GM04503 (cell line): ENCODE measurements at regions not wholly inside any gene's neighbourhood (a gene's known extent, or its start where the extent isn't known, plus 50 kb on each side); places are given as distances from the start of the nearest gene placed in this dataset.

Source experiments
- DNase-seq: peaks from one replicate; pipeline ENCODE4 v3.0.0-alpha.2; 2012; ENCODE audit warnings: low read depth

DNA sequence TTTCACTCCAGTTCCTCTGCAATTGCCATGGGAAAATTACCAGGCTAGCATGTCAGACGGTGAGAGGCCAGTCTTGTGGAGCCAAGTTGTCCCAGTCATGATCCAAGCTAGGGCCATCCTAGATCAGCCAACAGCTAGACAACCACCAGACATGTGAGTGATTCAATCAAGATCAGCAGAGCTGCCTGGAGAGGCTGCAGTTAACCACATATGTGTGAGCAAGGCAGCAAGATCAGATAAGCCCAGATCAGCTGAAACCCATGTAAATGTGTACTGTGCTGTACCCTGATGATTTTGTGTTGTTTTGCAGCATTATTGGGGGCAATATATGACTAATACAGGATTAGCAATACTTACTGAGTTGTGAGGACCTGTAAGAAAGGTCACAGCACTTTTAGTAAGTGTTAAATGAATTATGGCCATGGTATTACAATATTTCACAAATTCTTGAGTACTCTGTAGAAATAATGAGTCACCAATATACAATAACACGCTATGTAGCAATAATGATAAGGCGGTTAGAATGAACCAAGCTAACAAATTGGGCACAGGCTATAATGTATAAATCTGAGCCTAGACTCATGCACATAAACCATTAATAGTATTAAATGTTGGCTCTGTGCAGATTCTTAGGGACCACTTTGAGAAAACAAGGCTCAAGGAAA is 91.4 kb downstream of the SUDS3 start:
- DNase-seq: no peak

DNA sequence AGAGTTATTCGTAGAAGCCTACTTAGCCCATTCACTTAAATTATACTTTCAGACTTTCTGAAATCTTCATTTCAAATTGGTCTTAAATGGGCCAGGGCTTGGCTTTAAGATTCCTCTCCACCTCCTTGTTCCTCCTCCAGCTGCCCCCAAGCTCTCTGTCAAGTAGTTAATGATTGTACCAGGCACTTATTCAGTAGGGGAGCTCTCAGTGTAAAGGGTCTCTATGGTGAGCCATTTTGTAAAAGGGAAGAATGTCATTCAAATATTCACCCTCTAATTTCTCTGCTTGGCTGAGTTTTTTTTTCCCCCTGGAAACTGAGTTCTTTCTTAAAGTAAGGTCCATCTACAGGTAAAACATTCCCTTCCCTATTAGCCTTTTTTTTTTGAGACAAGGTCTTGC is 96.6 kb downstream of the SUDS3 start:
- DNase-seq: no peak

DNA sequence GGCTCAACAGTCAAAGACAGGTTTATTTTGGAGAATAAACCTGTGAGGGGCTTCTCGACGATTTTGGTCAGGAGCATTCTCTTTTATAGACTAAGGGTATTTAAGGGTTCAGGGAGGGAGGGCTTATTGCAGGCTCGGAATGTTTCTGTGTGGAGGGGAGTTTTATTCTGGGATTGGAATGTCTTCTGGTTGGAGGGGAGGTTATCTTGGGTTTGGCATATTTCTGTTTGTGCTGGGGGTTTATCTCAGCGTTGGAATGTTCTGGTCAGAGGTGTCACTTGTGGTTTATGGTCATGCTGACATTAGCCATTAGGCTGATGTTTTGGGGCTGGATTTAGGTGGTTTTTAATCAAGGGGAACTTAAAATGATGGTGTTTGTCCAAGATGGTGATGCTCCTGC is 103.9 kb downstream of the SUDS3 start:
- no peak for DNase-seq

DNA sequence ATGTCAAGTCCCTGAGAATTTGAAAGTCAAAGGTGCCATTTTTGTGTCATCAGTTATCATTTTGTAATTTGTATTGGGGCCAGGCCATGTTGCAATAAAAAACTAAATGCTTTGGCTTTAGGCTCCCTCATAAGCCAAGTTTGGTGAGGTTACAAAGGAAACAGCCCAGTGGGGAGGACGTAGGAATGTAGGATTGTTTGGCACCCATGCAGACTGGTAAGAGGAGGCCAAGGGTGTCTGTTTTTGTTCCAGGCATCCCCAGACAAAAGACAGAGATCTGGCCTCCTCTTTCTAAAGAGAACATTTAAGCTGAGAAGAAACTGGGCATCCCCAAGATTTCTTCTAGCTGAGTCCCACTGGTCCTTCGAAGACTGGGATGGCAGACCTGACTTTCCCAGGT is 111.7 kb downstream of the SUDS3 start:
- no peak for DNase-seq

DNA sequence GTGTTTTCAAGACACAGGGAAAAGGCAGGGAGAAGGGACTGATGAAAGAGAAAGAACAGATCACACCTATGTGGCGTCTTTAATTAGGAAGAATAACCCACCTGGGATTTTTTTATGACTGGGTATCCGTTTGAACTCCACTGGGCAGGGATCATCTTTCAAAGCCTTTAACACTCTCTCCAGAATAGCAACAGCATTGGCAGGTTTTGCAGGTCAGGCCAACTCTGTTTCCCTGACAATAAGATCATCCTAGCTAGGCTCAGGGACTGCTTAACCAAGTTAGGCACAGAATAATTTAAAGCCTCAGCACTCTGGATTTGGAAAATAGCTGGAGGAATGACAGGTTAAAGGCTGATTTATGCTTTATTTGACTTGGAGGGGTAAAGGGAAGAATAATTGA is 117.6 kb downstream of the SUDS3 start:
- no peak for DNase-seq

DNA sequence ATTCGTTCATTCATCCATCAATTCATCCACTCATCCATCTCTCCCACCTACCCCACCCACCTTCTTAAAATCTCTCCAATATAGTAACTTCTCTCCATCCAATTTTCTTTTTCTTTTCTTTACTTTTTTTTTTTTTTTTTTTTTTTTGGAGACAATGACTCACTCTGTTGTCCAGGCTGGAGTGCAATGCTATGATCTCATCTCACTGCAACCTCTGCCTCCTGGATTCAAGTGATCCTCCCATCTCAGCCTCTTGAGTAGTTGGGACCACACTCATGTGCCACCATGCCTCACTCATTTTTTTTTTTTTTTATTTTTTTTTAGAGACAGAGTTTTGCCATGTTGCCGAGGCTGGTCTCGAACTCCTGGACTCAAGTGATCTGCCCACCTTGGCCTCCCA is 118.4 kb downstream of the SUDS3 start:
- DNase-seq: no peak

DNA sequence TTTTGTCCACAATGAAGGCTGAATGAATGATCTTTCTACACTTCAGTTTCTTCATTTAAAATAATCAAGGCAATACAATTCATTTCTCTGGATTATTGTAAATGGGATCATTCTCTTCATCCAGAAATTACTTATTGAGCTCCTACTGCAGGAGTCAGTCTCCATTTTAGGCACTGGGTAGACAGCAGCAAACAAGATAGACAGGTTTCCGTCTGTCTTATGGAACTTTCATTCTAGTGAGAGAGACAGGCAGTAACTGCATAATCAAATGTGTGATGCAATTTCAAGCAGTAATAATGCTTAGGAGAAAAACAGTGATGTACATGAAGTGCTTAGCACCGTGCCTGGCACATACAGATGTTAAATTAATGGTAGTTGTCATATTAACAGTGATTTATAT is 118.9 kb downstream of the SUDS3 start:
- DNase-seq: no peak

DNA sequence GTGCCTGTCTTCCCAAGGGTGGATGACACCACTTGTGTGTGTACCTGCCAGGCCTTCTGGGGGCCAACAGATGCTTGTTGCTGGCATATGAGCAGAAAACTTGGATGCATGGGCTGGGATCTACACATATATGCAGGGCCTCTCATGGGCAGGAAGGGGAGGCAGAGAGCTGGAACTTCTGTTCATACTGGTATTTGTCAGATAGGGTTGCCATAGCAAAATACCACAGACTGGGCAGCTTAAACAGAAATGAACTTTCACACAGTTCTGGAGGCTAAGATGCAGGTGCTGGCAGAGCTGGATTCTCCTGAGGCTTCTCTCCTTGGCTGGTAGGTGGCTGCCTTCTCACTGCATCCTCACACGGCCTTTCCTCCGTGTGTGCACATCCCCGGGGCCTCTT is 121.8 kb downstream of the SUDS3 start:
- no peak for DNase-seq

DNA sequence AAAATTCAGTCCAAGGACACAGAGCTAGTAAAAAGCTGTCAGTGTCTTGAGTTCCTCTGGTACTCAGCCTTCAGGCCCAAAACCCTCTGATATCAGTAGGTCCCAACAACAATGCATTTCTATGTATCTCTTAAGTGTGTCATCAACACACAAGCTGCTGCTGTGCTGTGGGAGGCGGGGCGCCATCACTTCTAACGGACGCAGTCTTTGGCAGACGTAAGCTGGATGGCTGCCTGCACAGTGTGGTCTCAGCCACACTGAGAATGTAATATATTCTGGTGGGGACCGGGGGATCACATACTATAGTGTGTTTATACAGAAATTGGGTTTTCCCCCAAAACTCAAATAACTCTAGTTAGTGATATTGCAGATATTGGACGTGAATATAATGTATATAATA is 123.9 kb downstream of the SUDS3 start:
- no peak for DNase-seq

DNA sequence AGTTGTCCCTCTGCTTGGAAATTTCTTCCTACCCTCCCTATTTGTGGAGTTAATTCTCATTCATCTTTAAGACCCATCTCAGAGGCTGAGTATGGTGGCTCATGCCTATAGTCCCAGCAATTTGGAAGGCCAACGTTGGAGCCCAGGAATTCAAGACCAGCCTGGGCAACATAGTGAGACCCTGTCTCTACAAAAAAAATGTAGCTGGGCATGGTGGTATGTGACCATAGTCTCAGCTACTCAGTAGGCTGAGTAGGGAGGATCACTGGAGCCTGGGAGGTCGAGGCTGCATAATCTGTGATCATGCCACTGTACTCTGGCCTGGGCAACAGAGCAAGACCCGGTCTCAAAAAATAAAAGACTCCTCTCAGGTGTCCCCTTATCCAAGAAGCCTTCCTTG is 125.1 kb downstream of the SUDS3 start:
- no peak for DNase-seq

DNA sequence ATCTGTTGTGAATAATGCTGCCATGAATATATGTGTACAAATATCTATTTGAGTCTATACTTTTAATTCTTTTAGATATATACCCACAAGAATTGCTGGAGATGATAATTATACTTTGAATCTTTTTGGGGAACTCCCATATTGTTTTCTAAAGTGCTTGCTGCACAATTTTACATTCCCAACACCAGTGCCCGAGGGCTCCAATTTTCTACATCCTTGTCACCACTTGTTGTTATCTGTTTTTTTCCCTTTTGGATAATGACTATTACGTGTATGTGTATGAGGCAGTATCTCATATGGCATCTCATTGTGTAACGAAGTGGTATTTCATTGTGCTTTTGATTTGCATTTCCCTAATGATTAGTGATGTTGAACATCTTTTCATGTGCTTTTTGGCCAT is 127.1 kb downstream of the SUDS3 start:
- no peak for DNase-seq

DNA sequence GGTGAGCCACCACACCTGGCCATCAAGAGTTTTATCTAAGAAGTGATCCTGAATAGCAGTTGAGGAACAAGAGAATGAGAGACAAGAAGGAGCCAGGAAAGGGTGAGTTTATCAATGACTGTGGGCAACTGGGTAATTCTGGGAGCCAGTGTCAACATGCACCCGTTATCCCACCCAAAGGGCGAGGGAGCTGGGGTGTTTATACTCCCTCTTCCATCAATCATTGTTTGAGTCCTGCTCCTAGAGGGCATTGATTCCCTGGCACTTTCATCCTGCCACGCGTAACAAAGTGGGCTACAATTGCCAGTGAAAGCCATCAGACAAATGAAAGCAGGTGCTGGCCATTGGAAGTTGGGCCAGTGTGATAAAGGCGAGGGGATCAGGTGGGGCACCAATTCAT is 136.3 kb downstream of the SUDS3 start:
- no peak for DNase-seq

DNA sequence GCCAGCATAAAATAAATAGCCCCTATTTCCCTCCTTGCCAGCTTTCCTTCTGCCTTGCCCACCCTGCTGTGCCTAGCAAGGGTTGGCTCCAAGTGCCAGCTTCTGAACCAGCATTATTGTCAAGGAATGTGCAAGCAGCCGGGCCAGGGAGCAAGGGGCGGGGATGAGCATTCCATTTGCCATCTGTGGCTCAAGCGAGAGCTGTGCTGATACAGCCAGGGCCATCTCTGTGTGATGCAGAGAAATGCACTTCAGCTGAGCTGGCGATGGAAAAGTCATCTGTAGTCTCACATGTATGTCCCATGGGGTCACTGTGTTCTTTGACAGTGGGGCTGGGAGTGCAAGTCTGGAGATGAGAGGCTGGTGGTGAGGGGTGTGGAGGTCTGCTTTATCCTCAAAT is 137.3 kb downstream of the SUDS3 start:
- no peak for DNase-seq

DNA sequence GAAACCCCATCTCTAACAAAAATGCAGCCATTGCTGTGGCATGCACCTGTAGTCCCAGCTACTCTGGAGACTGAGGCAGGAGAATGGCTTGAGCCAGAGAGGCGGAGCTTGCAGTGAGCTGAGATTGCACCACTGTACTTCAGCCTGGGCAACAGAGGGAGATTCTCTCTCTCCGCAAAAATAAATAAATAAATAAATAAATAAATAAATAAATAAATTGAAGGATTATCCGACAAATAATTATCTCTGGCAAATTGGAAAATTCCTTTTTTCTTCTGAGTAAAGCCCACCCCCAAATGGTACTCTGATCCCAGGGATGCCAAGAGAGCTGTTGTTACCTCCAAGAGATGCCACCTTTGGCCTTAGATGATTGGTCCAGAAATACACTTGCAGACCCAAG is 137.9 kb downstream of the SUDS3 start:
- DNase-seq: no peak

DNA sequence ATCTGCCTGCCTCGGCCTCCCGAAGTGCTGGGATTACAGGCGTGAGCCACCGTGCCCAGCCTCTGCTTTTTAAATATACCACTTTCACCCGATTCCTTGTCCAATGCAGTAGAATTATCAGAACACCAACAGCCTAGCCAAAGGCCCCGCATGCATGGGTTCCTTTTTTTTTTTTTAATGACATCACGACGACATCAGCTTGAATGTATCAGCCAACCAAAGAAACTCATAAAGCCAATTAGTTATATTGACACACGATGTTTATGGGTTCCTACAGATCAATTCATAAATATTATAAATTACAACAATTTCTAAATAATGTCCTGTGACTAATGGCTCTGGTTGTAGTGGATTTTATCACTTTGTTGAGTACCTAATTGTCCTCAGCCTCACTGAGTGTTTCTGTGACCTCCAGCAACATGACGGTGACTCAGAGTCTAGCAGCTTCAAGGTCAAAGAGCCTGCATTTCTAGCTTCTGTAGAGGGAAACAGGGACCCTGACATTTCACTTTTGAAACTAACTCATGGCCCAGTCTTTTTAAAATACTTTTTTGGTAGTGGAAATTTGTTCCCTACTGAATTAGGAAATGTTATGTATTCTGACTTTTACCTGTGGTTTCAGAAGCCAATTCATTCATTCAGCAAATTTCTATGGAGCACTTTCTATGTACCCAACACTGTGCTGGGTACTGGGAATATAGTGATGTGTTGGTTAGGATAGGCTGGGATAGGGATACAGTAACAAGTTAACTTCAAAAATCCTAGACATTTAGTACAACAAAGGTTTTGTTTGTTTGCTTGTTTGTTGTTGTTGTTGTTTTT is 144.1 kb downstream of the SUDS3 start:
- no peak for DNase-seq

DNA sequence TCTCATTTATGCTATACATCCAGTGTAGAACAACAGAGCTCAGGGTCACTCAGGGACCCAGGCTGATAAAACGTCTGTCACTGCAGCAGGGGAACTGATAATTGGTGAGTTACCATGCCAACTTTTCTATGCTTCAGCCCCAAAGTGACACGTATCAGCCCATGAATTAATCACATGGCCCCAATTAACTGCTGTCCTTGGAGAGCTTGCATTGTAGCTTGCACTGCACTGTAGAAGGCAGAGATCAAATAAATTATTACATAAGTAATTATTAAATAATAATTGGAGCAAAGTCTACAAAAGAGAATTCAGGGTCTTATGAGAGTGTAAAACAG is 144.6 kb downstream of the SUDS3 start:
- no peak for DNase-seq

DNA sequence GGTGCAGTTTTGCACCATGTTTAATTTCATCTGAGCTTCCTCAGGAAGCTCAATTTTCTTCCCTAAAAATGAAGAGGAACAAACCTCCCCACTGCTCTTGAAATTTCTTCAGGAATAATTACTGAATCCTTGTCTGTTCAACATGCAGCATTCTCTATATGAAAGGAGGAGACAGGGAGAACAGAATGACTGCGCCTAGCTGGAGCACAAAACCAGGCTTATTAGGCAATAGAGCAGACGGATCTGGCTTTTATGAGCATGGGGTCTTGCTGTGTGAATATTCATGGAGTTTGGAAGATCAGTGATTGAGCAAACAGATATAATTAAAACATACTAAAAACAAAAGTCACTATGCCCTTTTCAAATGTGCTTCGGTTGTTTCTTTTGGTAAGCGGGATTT is 148.1 kb downstream of the SUDS3 start:
- no peak for DNase-seq

DNA sequence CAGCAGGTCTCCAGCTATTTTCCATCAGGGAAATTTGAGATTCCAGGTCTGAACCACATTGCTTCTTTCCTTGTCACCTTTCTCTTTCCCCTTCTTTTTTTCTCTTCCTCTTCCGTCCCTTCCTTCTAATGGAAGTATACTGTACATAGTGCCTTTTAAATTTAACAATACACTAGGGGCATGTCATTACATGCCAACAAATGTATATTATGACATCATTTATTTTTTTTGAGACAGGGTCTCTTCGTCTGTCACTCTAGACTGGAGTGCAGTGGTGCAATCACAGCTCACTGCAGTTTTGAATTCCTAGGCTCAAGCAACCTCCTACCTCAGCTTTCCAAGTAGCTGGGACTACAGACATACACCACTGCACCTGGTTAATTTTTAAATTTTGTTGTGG is 148.9 kb downstream of the SUDS3 start:
- DNase-seq: no peak

DNA sequence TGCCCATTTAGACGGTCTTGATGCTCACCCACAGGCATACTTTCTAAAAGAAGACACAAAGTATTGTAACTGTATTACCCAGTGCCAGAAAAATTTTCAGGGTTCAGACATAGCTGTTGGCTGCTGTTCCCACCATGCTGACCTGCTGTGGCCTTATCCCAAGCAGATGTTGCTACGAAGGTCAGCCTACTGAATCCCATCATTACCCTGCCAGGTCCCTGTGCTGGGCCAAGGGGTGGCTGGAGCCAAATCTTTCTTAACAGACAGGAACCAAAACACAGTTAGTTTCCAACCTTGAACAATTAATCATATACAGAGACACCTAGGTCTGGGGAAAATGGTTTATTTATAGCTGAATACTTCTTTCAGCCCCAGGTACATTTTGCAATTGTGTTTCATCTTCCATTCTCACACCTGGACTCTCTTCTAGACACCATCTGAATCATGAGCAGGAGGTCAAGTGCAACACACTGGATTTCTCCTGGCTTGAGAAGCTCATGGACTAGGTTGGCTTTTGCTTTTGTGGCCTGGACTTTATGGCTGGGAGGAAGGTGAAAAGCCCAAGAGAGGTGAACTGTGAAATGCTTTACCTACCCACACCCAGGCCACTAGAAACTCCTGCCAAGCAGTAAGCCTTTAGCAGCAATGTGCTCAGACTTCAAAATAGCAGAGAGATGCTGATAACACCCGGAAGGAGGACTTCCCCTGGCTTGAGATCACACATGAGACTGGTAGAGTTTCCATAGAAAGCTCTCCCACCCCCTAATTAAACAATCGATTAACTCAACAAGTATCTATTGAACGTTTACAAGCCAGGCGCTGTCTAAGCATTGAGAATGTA is 150.1 kb downstream of the SUDS3 start:
- DNase-seq: no peak

DNA sequence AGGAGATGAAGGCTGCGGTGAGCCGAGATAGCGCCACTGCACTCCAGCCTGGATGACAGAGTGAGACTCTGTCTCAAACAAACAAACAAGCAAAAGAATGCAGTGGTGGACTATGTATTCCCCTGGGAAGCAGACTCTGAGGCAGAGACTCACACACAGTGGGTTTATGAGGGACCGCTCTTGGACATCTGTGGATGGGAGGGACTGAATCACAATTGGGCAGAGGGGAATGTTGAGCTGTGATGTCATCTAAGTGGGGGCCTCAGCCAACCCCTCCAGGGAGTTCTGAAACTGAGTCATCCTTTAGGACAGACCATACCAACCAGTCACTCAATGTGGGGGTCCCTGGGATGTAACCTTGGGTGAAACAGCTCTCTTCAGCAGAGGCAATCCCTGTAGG is 151.0 kb downstream of the SUDS3 start:
- no peak for DNase-seq

DNA sequence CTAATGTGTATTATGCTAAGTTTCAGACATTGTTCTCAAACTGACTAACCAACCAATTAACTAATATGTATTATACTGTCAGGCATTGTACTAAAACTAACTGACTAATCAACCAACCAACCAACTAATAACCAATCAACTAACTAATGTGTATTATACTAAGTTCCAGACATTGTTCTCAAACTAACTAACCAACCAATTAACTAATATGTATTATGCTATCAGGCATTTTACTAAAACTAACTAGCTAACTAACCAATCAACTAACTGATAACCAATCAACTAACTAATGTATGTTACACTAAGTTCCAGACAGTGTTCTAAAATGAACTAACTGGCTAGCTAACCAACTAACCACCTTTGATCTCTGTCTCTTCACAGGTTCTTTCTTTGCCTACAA is 152.3 kb downstream of the SUDS3 start:
- DNase-seq: no peak

DNA sequence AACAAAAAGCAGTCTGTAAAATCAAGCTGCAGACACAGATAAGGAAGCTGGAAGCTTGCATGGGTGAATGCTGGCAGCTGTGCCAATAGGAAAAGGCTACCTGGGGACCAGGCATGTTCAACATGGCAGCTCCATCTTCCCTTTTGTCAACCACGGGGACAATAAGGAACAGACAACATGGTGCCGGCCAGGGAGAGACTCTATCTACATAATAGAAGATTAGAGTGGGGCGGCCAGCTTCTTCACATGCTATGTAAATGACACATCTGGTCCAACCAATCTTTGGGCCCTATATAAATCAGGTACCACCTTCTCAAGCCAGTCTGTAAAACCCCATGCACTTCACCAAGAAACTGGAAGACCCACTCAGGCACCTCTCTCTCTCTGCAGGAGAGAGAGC is 157.6 kb downstream of the SUDS3 start:
- no peak for DNase-seq

DNA sequence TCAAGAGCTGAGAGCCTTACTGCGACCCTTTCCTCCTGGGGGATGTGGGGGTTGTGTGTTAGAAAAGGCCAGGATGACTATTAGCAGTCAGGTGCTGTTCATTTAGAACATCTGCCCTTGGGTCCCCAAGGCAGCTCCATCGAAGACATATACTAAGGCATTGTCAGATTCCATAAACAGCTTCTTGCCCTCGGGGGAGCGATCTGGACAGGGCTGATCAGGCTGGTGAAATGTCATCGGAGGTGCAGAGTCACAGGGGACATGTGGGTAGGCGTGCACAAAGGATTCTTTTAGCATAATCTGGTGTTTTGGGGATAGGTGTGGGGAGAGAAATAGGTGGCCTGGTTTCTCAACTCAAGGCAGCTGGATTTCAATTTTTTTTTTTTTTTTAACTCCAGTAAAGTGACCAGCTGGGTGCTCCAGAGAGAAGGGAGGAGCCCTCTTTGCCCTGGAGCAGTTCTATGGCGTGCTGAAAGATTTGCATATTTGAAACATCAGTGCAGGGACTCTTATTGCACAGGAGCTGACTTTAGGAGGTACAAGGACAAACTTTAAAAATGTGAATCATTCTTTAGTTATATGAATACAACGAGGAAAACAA is 160.1 kb downstream of the SUDS3 start:
- no peak for DNase-seq
